ENCODE measurements at regions not wholly inside any gene's neighbourhood (a gene's known extent, or its start where the extent isn't known, plus 50 kb on each side); places are given as distances from the start of the nearest gene placed in this dataset.

- TF ChIP-seq, protein P1, sequence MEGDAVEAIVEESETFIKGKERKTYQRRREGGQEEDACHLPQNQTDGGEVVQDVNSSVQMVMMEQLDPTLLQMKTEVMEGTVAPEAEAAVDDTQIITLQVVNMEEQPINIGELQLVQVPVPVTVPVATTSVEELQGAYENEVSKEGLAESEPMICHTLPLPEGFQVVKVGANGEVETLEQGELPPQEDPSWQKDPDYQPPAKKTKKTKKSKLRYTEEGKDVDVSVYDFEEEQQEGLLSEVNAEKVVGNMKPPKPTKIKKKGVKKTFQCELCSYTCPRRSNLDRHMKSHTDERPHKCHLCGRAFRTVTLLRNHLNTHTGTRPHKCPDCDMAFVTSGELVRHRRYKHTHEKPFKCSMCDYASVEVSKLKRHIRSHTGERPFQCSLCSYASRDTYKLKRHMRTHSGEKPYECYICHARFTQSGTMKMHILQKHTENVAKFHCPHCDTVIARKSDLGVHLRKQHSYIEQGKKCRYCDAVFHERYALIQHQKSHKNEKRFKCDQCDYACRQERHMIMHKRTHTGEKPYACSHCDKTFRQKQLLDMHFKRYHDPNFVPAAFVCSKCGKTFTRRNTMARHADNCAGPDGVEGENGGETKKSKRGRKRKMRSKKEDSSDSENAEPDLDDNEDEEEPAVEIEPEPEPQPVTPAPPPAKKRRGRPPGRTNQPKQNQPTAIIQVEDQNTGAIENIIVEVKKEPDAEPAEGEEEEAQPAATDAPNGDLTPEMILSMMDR (IDR thresholded peaks at IDR 0.05) = no peak
- TF ChIP-seq POLR2A (IDR thresholded peaks at IDR 0.05) = no peak
Observed at GRCh38 chr3:20307383-20307782, 121.4 kb upstream of the SGO1 start.

All from tibial nerve (tissue), 3 donors.